Endothelial cell (in vitro differentiated cells): ENCODE measurements at regions not wholly inside any gene's neighbourhood (a gene's known extent, or its start where the extent isn't known, plus 50 kb on each side); places are given as distances from the start of the nearest gene placed in this dataset.
A peak's percentile ranks its signal among the peaks of the same experiment; 100 is the strongest.
"Not testable (repeated sequence)": the region's sequence is repeated elsewhere in the genome, so short reads cannot be mapped to it uniquely, and the experiment has no call there.

Source experiments
- DNase-seq: peaks from one replicate; pipeline ENCODE4 v3.0.0; 2021; ENCODE audit warnings: low spot score
- H3K27ac Mint-ChIP-seq: one replicate; pipeline ENCODE4 v1.8.0; 2021; ENCODE audit warnings: mixed read lengths, inconsistent platforms; ENCODE audit not compliant: unreplicated experiment
- H3K27me3 Mint-ChIP-seq: one replicate; pipeline ENCODE4 v1.8.0; 2021; ENCODE audit warnings: mild to moderate bottlenecking, moderate library complexity, mixed read lengths, inconsistent platforms; ENCODE audit not compliant: unreplicated experiment
- H3K36me3 Mint-ChIP-seq: one replicate; pipeline ENCODE4 v1.8.0; 2021; ENCODE audit warnings: mild to moderate bottlenecking, low read depth, mixed read lengths, inconsistent platforms; ENCODE audit not compliant: unreplicated experiment
- H3K4me1 Mint-ChIP-seq: one replicate; pipeline ENCODE4 v1.8.0; 2021; ENCODE audit warnings: mild to moderate bottlenecking, mixed read lengths, inconsistent platforms; ENCODE audit not compliant: unreplicated experiment
- H3K4me3 Mint-ChIP-seq: one replicate; pipeline ENCODE4 v1.8.0; 2021; ENCODE audit warnings: mild to moderate bottlenecking, mixed read lengths, inconsistent platforms; ENCODE audit not compliant: unreplicated experiment
- H3K9me3 Mint-ChIP-seq: one replicate; pipeline ENCODE4 v1.8.0; 2021; ENCODE audit warnings: mixed read lengths, inconsistent platforms; ENCODE audit not compliant: unreplicated experiment
- TF ChIP-seq, protein P1 (sequence below): fragments of 200-600 bp; sonication (generic); IDR thresholded peaks from one replicate; pipeline ENCODE4 v1.5.0; 2021; ENCODE audit warnings: antibody characterized with exemption; ENCODE audit not compliant: unreplicated experiment

DNA sequence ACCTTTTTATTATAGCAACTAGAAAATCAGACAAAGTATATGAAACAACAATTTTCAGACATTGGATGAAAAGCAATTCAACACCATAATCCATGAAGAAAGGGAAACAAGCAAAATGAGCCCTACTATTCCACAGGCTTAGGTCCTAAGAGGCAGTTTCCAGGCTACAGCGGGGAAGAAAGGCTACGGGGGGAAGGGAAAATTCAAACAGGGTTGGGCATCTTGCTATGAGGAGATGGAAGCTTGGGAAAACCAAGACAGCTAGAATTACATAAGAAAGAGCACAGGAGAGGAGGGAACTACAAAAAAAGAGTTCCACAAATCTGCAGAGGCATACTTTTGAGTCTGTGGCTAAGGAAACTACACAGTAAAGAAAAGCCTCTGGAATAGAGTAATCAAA lies 356.0 kb upstream of the CLEC14A start:
- Mint-ChIP-seq H3K27ac (no peak overlapping the region), H3K27me3 (peaks cover 2% of the 10 kb centered on the region), H3K9me3 (no peaks in the 10 kb centered on the region), H3K4me3 (no peak overlapping the region), H3K4me1 (no peaks in the 10 kb centered on the region), H3K36me3 (no peaks in the 10 kb centered on the region)
- DNase-seq, result no peak
- TF ChIP-seq, protein P1, sequence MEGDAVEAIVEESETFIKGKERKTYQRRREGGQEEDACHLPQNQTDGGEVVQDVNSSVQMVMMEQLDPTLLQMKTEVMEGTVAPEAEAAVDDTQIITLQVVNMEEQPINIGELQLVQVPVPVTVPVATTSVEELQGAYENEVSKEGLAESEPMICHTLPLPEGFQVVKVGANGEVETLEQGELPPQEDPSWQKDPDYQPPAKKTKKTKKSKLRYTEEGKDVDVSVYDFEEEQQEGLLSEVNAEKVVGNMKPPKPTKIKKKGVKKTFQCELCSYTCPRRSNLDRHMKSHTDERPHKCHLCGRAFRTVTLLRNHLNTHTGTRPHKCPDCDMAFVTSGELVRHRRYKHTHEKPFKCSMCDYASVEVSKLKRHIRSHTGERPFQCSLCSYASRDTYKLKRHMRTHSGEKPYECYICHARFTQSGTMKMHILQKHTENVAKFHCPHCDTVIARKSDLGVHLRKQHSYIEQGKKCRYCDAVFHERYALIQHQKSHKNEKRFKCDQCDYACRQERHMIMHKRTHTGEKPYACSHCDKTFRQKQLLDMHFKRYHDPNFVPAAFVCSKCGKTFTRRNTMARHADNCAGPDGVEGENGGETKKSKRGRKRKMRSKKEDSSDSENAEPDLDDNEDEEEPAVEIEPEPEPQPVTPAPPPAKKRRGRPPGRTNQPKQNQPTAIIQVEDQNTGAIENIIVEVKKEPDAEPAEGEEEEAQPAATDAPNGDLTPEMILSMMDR, result no peak

DNA sequence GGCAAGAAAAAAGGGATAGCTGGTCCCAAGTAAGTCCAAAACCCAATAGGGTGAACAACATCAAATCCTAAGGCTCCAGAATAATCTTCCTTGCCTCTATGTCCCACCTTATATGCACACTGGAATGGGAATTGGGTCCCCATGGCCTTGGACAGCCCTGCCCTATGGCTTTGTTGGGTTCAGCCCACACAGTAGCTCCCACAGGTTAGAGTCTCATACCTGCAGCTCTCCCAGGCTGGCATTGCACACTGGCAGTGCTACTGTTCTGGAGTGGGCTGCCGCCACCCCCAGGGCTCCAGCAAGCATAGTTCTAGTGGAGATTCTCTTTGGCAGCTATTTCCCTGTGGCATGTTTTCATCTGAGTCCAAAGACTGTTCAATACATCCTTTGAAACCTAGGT lies 352.4 kb upstream of the CLEC14A start:
- no peak overlapping the region for H3K27ac Mint-ChIP-seq
- peaks cover 2% of the 10 kb centered on the region for H3K27me3 Mint-ChIP-seq
- no peaks in the 10 kb centered on the region for H3K36me3 Mint-ChIP-seq
- TF ChIP-seq, protein P1, result no peak
- DNase-seq, result no peak
- no peaks in the 10 kb centered on the region for H3K4me1 Mint-ChIP-seq
- no peak overlapping the region for H3K4me3 Mint-ChIP-seq
- no peaks in the 10 kb centered on the region for H3K9me3 Mint-ChIP-seq

GRCh38 chr14:38605193-38606114 lies 349.6 kb upstream of the CLEC14A start:
- no peak for DNase-seq
- Mint-ChIP-seq H3K9me3 (no peaks in the 10 kb centered on the region), H3K27me3 (peaks cover 2% of the 10 kb centered on the region), H3K36me3 (no peaks in the 10 kb centered on the region), H3K27ac (no peak overlapping the region), H3K4me1 (no peaks in the 10 kb centered on the region), H3K4me3 (no peak overlapping the region)
- TF ChIP-seq, protein P1, result peak; percentile 69

- not testable (repeated sequence) for H3K27me3 Mint-ChIP-seq, H3K4me3 Mint-ChIP-seq, H3K36me3 Mint-ChIP-seq, H3K9me3 Mint-ChIP-seq, H3K27ac Mint-ChIP-seq, H3K4me1 Mint-ChIP-seq, DNase-seq
These were observed 344.7 kb upstream of the CLEC14A start for GRCh38 chr14:38600572-38600971.

GRCh38 chr14:38593476-38593875 lies 337.6 kb upstream of the CLEC14A start:
- Mint-ChIP-seq H3K4me1 (no peaks in the 10 kb centered on the region), H3K36me3 (no peaks in the 10 kb centered on the region), H3K4me3 (no peak overlapping the region), H3K9me3 (no peaks in the 10 kb centered on the region), H3K27me3 (peaks cover 1% of the 10 kb centered on the region), H3K27ac (no peak overlapping the region)
- DNase-seq, result no peak
- TF ChIP-seq, protein P1, result no peak
